Lung (tissue), 11 donors: ENCODE measurements at regions not wholly inside any gene's neighbourhood (a gene's known extent, or its start where the extent isn't known, plus 50 kb on each side); places are given as distances from the start of the nearest gene placed in this dataset.
A peak's percentile ranks its signal among the peaks of the same experiment; 100 is the strongest.

Source experiments
- ATAC-seq: fragments of 200-7000 bp; cut with Tn5 transposase; one replicate; pipeline ENCODE4 v1.9.1; 2020; ENCODE audit warnings: moderate number of reproducible peaks; ENCODE audit not compliant: insufficient read depth, low FRiP score
- DNase-seq, 3 donors: peaks; one replicate each; pipeline ENCODE4 v3.0.0-alpha.2; 2013 to 2017
- H3K27ac ChIP-seq, 2 donors: one replicate each; pipeline ENCODE4 v1.5.1; 2013; ENCODE audit warnings: mild to moderate bottlenecking in 2 of 2, moderate library complexity in 2 of 2, control low read depth in 1 of 2, inconsistent platforms in 1 of 2, low read depth in 1 of 2, low read length in 1 of 2
- H3K27me3 ChIP-seq, 3 donors: one replicate each; pipeline ENCODE4 v1.5.1; 2013; ENCODE audit warnings: low read length in 2 of 3; ENCODE audit not compliant: control insufficient read depth in 3 of 3, insufficient read depth in 3 of 3
- H3K36me3 ChIP-seq, 4 donors: one replicate each; pipeline ENCODE4 v1.5.1; 2013; ENCODE audit warnings: low read length in 4 of 4, mild to moderate bottlenecking in 1 of 4, moderate library complexity in 1 of 4; ENCODE audit not compliant: control insufficient read depth in 4 of 4, insufficient read depth in 4 of 4
- H3K4me1 ChIP-seq, 5 donors: one replicate each; pipeline ENCODE4 v1.5.1; 2013; ENCODE audit warnings: low read length in 5 of 5, mild to moderate bottlenecking in 2 of 5, moderate library complexity in 1 of 5; ENCODE audit not compliant: control insufficient read depth in 5 of 5, insufficient read depth in 5 of 5
- H3K4me3 ChIP-seq: one replicate; pipeline ENCODE4 v1.5.1; 2013; ENCODE audit warnings: mild to moderate bottlenecking, control low read depth, moderate library complexity
- H3K9ac ChIP-seq, 2 donors: one replicate each; pipeline ENCODE4 v1.5.1; 2013; ENCODE audit warnings: low read length in 2 of 2, control low read depth in 1 of 2; ENCODE audit not compliant: insufficient read depth in 1 of 2
- H3K9me3 ChIP-seq, 4 donors: one replicate each; pipeline ENCODE4 v1.5.1; 2013; ENCODE audit warnings: low read length in 3 of 4, mild to moderate bottlenecking in 1 of 4, moderate library complexity in 1 of 4; ENCODE audit not compliant: control insufficient read depth in 4 of 4, insufficient read depth in 3 of 4
- CTCF ChIP-seq: IDR thresholded peaks from 2 replicates; pipeline ENCODE4 v1.5.1; 2012; ENCODE audit warnings: mild to moderate bottlenecking; ENCODE audit errors: control extremely low read depth, extremely low read depth
- WGBS, 2 donors: extraction: QIAGEN DNeasy Blood & Tissue Kit; methylation state at CpG; one replicate each; pipeline ENCODE4 v1.1.7; 2013; 5-methylcytosine and 5-hydroxymethylcytosine counted together
- donor health status: control.
- donor health status: control.
- donor health status: Bipolar disorder and iron deficiency.
- donor health status: healthy.
- donor health status: DM: yes; HTN: yes; CAD: no.

DNA sequence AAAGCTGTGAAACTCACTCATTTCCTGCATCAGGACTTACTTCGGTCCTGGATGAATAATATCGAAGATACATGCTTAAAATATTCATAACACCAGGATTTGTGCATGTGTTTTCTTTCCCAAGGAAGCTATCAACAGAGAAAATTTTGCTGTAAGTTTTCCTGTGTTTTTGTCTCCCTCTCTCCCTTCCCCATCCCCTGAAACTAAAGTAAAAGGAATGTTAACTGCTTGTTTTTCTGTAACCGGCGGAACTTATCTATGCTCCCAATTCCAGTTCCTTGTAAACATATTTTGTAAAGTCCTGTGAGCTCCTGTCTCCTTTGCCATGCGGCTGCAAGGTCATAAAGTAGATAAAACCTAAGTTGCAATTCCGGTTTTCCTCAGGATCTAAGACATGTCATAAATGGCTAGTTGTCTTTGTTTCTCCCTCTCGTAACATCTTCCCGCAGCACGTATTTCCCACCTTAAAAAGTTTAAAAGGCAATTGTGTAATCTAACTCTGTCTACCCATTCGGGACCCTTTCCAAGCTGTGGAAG, 79.0 kb upstream of the POM121L12 start:
- no peak for ATAC-seq
- Histone ChIP-seq H3K27me3 (no peaks in the 10 kb centered on the region), H3K4me1 (no peaks in the 10 kb centered on the region), H3K4me3 (no peak overlapping the region), H3K36me3 (no peaks in the 10 kb centered on the region), H3K9me3 (no peaks in the 10 kb centered on the region), H3K27ac (no peak overlapping the region), H3K9ac (no peak overlapping the region)
- no peak for TF ChIP-seq CTCF
- 28% methylated on average over 10 of the region's 10 CpGs for WGBS, 2 donors
- peak in 1 of 3 donors; percentile 2 for DNase-seq

- Histone ChIP-seq H3K9ac (no peak overlapping the region), H3K36me3 (no peaks in the 10 kb centered on the region), H3K4me3 (no peak overlapping the region), H3K27me3 (no peaks in the 10 kb centered on the region), H3K27ac (no peak overlapping the region), H3K4me1 (no peaks in the 10 kb centered on the region), H3K9me3 (no peaks in the 10 kb centered on the region)
- DNase-seq (no peak), ATAC-seq (no peak)
- 81 to 86% methylated on average over 2 of the region's 2 CpGs for WGBS, 2 donors
- TF ChIP-seq CTCF: no peak
Measured at GRCh38 chr7:52955522-52955921, 79.9 kb upstream of the POM121L12 start.

GRCh38 chr7:52944921-52945320, 90.5 kb upstream of the POM121L12 start:
- no peak for TF ChIP-seq CTCF
- DNase-seq: no peak
- 91 to 92% methylated on average over 2 of the region's 2 CpGs for WGBS, 2 donors

DNA sequence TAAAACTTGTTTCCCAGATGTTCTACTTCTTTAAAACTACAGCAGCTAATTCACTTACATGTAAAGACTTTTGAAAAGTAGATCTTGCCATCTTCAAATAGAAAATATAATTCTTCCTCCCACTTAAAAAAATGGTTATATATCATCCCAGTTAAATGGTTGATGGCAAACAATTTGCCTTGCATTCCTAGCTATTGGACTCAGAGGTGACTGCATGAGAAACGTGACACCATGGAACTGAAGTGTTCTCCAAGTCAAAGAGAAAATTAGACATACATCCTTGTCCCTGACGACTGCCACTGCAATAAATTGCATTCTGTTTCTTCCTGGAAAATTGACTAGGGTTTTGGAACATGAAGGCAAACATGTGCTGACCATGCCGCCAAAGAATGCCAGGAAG, 95.0 kb upstream of the POM121L12 start:
- Histone ChIP-seq H3K27ac (no peak overlapping the region), H3K9ac (no peak overlapping the region), H3K4me1 (no peaks in the 10 kb centered on the region), H3K9me3 (peaks cover 0 to 2% (median 0%) of the 10 kb centered on the region in 4 donors), H3K4me3 (no peak overlapping the region), H3K36me3 (no peaks in the 10 kb centered on the region), H3K27me3 (no peaks in the 10 kb centered on the region)
- DNase-seq (no peak), ATAC-seq (no peak)
- no peak for TF ChIP-seq CTCF
- WGBS, 2 donors: 56 to 72% methylated on average over 3 of the region's 3 CpGs

More at GRCh38 chr7:52944921-52945320, 90.5 kb upstream of the POM121L12 start:
- Histone ChIP-seq H3K4me1 (no peaks in the 10 kb centered on the region), H3K36me3 (no peaks in the 10 kb centered on the region), H3K27me3 (no peaks in the 10 kb centered on the region), H3K9me3 (peaks cover 0 to 2% (median 0%) of the 10 kb centered on the region in 4 donors), H3K9ac (no peak overlapping the region), H3K4me3 (no peak overlapping the region), H3K27ac (no peak overlapping the region)
- ATAC-seq: no peak
